GM12864 (cell line): ENCODE measurements at regions not wholly inside any gene's neighbourhood (a gene's known extent, or its start where the extent isn't known, plus 50 kb on each side); places are given as distances from the start of the nearest gene placed in this dataset.

Experiments used
- DNase-seq: peaks from one replicate; pipeline ENCODE4 v3.0.0-alpha.2; 2011; ENCODE audit warnings: low read depth
- H3K4me3 ChIP-seq: 2 replicates; pipeline ENCODE4 v1.5.1; 2011; ENCODE audit warnings: mild to moderate bottlenecking, low read depth, low read length, control low read depth
- TF ChIP-seq, protein P1 (sequence below): IDR thresholded peaks from 2 replicates; pipeline ENCODE4 v1.5.1; 2011; ENCODE audit warnings: low read depth, mild to moderate bottlenecking, moderate library complexity, low read length, control low read depth, inconsistent platforms; ENCODE audit errors: missing control alignments

DNA sequence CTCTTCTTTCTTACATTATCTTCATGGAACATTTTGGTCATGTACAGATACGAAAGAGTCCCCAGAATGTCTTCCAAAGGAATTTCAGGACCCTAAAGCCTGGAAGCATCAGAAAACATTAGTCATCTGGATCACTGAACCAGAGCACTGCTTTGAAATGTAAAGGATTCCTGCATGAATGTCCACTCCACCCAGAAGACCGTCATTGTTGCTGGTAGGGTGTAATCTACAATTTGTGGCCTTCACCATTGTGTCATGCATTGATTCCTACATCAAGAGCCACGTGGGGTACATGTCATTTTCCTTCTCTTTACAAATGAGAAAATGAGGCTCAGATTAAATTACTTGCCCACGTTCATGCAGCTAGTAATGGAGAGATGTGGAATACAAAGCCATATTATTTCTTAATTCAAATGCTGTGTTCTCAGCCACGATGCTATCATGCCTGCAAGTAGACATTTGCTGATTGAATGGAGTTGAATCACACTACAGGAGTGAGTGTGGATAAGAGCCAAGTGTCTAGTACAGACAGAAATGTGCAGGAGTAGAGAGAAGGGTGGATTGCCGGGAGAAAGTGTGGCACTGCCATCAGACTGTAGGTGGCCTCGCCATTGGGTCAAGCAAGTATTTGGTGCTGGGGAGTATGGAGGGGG lies 231.2 kb downstream of the C12orf75 start:
- TF ChIP-seq, protein P1, sequence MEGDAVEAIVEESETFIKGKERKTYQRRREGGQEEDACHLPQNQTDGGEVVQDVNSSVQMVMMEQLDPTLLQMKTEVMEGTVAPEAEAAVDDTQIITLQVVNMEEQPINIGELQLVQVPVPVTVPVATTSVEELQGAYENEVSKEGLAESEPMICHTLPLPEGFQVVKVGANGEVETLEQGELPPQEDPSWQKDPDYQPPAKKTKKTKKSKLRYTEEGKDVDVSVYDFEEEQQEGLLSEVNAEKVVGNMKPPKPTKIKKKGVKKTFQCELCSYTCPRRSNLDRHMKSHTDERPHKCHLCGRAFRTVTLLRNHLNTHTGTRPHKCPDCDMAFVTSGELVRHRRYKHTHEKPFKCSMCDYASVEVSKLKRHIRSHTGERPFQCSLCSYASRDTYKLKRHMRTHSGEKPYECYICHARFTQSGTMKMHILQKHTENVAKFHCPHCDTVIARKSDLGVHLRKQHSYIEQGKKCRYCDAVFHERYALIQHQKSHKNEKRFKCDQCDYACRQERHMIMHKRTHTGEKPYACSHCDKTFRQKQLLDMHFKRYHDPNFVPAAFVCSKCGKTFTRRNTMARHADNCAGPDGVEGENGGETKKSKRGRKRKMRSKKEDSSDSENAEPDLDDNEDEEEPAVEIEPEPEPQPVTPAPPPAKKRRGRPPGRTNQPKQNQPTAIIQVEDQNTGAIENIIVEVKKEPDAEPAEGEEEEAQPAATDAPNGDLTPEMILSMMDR = no peak
- no peak overlapping the region for H3K4me3 ChIP-seq
- no peak for DNase-seq

DNA sequence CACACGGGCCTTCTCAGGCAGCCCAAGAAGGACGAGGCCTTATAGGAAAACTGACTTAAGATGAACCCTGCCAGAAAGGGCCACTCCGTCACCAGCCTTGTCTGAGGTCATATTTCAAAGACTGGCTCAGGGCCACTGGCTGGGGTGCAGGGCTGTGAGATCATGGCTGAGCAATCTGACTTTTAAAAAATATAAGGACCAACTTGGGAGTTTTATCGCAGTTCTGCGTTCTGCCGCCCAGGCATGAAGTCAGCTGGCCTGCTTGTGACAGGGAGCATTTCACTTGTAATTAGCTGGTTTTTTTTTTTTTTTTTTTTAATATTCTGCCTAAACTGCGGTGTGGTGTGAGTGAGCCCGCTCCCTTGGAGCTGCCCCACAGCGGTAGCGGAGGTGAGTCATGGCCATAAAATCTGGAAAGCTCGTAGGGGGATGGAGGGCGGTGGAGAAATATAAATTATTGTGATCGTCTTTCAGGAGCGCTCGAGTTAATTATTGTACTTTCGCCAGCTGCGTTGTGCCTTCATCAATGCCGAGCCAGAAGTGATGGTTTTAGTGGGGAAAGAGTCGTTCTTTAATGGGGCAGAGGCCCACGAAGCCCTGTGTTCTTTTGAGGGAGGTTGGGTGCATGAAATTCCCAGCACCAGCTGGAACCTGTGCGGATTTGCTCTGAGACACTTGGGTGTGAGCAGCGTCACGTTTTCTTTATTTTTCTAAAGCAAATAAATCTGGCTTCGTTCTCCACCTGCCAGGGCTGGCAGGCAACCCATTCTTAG lies 231.9 kb downstream of the C12orf75 start:
- no peak for DNase-seq
- no peak overlapping the region for H3K4me3 ChIP-seq
- TF ChIP-seq, protein P1 = no peak

DNA sequence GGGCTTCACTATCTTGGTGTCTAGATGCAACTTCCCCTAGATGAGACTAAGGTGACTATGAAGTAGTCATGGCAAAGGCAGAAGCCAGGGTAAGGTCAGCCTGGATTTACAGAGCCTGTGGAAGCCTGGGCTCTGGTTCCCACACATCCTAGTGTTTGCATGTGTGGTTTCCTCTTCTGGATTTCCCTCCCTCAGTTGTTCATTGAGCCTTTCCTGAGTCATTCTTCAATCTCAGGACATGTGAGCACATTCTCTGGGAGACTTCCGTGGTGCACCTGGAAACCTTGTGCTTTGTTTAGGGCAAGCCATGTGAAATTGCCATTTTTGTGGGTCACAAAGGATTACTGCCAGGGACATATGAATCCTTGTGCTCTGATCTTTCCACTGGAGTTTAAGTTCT lies 236.6 kb downstream of the C12orf75 start:
- DNase-seq = no peak
- TF ChIP-seq, protein P1 = no peak
- no peak overlapping the region for H3K4me3 ChIP-seq

DNA sequence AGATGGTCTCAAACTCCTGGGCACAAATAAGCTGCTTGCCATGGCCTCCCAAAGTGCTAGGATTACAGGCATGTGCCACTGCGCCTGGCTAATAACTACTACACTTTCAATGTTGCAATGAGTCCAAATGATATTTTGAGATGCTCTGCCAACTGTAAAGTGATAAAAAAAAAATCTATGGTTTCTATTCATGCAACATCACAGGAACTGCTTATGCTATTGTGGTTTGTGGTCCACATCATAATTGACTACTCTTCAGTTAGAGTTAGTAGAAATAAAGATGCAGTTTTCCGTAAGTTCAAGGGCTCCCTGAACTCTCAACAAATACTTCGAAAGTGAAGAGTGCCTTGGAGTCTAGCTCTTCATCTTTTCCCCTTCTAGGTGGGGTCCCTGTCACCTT lies 239.4 kb downstream of the C12orf75 start:
- H3K4me3 ChIP-seq = no peak overlapping the region
- TF ChIP-seq, protein P1 = no peak
- no peak for DNase-seq

DNA sequence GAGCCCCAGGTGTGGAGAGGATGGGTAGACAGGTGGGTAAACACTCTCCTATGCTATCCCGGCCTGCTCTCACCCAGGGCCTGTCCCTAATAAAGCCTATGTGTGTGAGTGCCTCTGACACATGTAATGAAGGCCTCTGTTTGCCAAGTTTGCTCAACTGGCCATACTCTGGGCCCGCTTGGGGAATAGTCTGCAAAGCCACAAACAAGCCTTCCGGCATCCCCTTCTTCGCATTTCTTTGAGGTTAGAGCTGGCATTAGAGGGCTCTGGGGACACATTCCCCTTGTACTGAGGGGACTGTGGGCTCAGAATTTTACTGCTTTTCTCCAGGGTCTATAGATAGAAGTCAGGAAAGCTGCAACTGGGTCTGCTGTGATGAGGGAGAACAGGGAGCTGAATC lies 240.5 kb downstream of the C12orf75 start:
- DNase-seq = no peak
- no peak overlapping the region for H3K4me3 ChIP-seq
- TF ChIP-seq, protein P1 = no peak

DNA sequence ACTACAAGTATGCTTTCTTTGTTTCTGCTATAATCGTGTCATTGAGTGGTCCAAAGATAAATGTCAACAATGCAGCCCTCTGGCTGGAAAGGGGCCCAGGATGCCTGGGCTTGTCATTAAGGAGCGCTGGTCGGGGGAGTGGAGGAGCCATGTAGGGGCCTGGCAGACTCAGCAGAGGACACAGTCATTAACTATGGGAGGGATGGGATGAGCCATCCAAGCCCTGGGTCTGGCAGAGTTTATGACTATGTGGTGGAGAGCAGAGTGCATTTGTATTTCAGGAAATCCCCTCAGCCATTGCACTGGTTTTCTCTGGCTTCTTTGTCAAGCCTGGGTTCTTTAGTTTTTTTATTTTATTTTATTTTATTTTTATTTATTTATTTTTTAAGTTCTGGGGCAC lies 243.1 kb downstream of the C12orf75 start:
- TF ChIP-seq, protein P1 = no peak
- H3K4me3 ChIP-seq = no peak overlapping the region
- no peak for DNase-seq

DNA sequence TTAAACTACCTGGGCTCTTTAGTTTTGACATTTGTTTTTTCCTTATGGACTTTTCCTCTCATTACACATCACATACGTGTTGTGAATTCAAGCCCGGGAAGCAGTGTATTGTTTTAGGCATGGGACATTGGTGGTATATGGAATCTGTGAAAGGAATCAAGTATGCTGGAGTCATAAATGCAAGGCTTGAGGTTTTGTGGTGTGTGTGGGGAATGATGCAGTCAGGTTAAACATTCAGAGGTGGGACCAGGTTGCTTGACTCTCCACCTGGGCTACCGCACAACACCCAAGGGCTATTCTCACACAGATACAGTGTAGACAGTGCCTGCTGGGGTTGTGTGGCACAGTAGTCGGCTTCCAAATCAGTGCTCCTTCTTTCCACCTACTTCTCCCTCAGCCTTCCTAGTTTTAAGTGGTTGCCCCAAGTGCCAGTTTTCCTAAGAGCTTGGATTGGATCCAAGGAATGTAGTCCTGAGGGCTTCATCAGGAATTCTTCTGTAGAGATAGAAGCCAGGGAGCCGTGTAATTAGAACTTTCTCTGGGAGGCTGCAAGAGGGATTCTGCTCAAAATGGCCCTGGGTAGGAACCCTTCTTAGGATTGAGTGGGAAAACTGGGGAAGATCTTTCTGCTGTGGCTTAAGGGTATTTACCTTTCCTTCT lies 243.7 kb downstream of the C12orf75 start:
- no peak overlapping the region for H3K4me3 ChIP-seq
- no peak for DNase-seq
- TF ChIP-seq, protein P1 = no peak
